Esophagus squamous epithelium (tissue), 5 donors: ENCODE measurements at regions not wholly inside any gene's neighbourhood (a gene's known extent, or its start where the extent isn't known, plus 50 kb on each side); places are given as distances from the start of the nearest gene placed in this dataset.

Experiments
- DNase-seq: peaks from one replicate; lab custom pipeline; 2025; lab: John Stamatoyannopoulos, UW
- H3K27ac ChIP-seq, 4 donors: fragments of 200-600 bp; sonication (generic); one replicate each; pipeline ENCODE4 v1.5.1; 2016 to 2019; ENCODE audit warnings: mild to moderate bottlenecking in 1 of 4
- H3K27me3 ChIP-seq, 4 donors: fragments of 200-600 bp; sonication (generic); 1 replicate in 3 of 4; 2 replicates in 1 of 4; pipeline versions ENCODE4 v1.5.1 to v1.6.0; 2017 to 2021; ENCODE audit warnings: antibody characterized with exemption in 1 of 4
- H3K36me3 ChIP-seq, 3 donors: fragments of 200-600 bp; sonication (generic); one replicate each; pipeline ENCODE4 v1.5.1; 2016 to 2019
- H3K4me1 ChIP-seq, 3 donors: fragments of 200-600 bp; sonication (generic); one replicate each; pipeline ENCODE4 v1.5.1; 2017 to 2019
- H3K4me3 ChIP-seq, 4 donors: fragments of 200-600 bp; sonication (generic); 1 replicate in 3 of 4; 2 replicates in 1 of 4; pipeline ENCODE4 v1.5.1; 2016 to 2019; ENCODE audit warnings: mild to moderate bottlenecking in 2 of 4, moderate library complexity in 1 of 4
- H3K9me3 ChIP-seq, 3 donors: fragments of 200-600 bp; sonication (generic); one replicate each; pipeline ENCODE4 v1.5.1; 2016 to 2019
- POLR2A ChIP-seq, 4 donors: fragments of 450-650 bp; IDR thresholded peaks; one replicate each; pipeline ENCODE4 v1.6.1; 2017; ENCODE audit warnings: antibody characterized with exemption in 4 of 4, mild to moderate bottlenecking in 4 of 4, moderate library complexity in 3 of 4
- WGBS, 2 donors: methylation state at CpG; one replicate each; pipeline ENCODE4 v1.1.5; 2018; 5-methylcytosine and 5-hydroxymethylcytosine counted together
- intact Hi-C: fragments of 100-400 bp; cut with DNase I; formaldehyde crosslinking; loops from one replicate; pipeline ENCODE4 v1.15.0; 2022
- TF ChIP-seq, protein P1 (sequence below), 6 experiments: fragments of 450-650 bp in 4 of 6; fragments of 200-600 bp in 2 of 6; sonication (generic) in 2 of 6; IDR thresholded peaks; one replicate each; pipeline ENCODE4 v1.5.1; 2016 to 2019; ENCODE audit warnings: antibody characterized with exemption in 6 of 6, mild to moderate bottlenecking in 4 of 6, moderate library complexity in 4 of 6
- donor health status: DM: yes; HTN: yes; CAD: no.

DNA sequence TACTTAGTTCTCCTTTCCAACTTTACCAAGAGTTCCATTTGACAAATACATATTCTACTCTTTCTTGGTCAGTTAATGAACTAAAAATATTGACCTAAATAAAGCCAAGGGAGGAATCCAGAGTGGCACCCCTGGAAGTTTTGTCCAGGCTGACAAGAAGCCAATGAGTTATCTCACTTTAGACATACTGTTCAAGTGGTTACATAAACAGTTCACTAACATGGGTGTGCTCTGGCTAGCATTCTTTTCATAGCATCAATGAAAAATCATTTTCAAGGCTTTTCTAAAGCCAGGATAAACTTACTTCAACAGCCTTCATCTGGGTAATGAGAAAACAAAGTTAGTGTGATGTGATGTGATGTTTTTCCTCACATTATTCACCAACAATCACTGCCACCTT is 649.4 kb downstream of the TDRD15 start:
- no peaks in the 10 kb centered on the region for H3K4me1 ChIP-seq
- no peak for TF ChIP-seq POLR2A (IDR thresholded peaks at IDR 0.05)
- TF ChIP-seq, protein P1, sequence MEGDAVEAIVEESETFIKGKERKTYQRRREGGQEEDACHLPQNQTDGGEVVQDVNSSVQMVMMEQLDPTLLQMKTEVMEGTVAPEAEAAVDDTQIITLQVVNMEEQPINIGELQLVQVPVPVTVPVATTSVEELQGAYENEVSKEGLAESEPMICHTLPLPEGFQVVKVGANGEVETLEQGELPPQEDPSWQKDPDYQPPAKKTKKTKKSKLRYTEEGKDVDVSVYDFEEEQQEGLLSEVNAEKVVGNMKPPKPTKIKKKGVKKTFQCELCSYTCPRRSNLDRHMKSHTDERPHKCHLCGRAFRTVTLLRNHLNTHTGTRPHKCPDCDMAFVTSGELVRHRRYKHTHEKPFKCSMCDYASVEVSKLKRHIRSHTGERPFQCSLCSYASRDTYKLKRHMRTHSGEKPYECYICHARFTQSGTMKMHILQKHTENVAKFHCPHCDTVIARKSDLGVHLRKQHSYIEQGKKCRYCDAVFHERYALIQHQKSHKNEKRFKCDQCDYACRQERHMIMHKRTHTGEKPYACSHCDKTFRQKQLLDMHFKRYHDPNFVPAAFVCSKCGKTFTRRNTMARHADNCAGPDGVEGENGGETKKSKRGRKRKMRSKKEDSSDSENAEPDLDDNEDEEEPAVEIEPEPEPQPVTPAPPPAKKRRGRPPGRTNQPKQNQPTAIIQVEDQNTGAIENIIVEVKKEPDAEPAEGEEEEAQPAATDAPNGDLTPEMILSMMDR (IDR thresholded peaks at IDR 0.05) = no peak
- H3K9me3 ChIP-seq = no peaks in the 10 kb centered on the region
- H3K27ac ChIP-seq = no peak overlapping the region
- H3K27me3 ChIP-seq = no peaks in the 10 kb centered on the region
- intact Hi-C loops = no loop called here
- no peak for DNase-seq
- H3K36me3 ChIP-seq = no peaks in the 10 kb centered on the region
- no peak overlapping the region for H3K4me3 ChIP-seq

DNA sequence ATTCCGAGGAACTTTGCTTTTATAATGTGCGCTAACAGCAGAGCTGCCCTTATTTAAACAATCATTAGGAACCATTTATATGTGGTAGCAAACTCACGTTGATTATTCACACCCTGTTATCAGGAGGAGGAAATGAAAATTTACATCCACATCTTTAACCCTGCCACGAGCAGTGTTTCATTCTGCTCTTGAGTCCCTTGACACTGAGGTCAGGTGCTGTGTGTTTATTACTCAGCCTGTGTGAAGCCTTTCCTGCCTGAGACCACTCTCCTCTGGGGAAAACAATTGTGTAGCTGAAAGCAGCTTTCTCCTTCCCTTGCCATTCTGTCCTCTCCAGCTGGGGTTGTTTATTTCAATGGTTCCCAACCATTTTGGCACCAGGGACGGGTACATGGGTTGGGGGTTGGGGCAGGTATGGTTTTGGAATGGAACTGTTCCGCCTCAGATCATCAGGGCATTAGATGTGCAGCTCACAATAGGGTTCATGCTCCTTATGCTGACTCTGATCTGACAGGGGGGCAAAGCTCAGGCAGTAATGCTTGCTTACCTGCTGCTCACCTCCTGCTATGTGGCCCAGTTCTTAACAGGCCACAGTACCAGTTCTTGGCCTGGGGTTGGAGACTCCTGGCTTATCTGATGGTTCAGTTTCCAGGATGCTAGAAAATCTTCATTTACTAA is 651.1 kb downstream of the TDRD15 start:
- Histone ChIP-seq H3K9me3 (no peaks in the 10 kb centered on the region), H3K4me1 (no peaks in the 10 kb centered on the region), H3K36me3 (no peaks in the 10 kb centered on the region), H3K27ac (no peak overlapping the region), H3K4me3 (no peak overlapping the region), H3K27me3 (no peaks in the 10 kb centered on the region)
- intact Hi-C loops = no loop called here
- 40 to 50% methylated on average over 6 of the region's 6 CpGs for WGBS, 2 donors
- TF ChIP-seq, protein P1 (IDR thresholded peaks at IDR 0.05) = no peak
- no peak for TF ChIP-seq POLR2A (IDR thresholded peaks at IDR 0.05)
- DNase-seq = no peak

DNA sequence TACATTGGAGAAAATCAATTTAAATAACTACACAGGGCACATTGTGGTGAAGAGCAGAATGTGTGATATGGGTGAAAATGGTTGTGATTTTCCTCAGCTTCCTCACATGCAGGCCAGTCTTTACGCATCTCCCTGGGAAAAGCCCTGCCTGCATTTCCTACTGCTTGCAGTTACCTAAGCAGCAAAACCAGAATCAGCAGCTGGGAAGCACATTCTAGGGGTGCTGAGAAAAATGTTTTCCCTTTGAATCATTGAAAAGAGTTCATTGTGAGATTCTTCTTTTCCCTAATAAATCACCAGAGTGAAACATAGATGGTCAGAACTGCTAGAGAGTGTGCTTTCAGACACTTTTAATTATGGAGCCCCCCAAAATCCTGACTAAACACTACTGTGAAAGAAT is 656.0 kb downstream of the TDRD15 start:
- Histone ChIP-seq H3K4me3 (no peak overlapping the region), H3K9me3 (no peaks in the 10 kb centered on the region), H3K27me3 (no peaks in the 10 kb centered on the region), H3K36me3 (no peaks in the 10 kb centered on the region), H3K27ac (no peak overlapping the region), H3K4me1 (no peaks in the 10 kb centered on the region)
- TF ChIP-seq, protein P1 (IDR thresholded peaks at IDR 0.05) = no peak
- TF ChIP-seq POLR2A (IDR thresholded peaks at IDR 0.05) = no peak
- intact Hi-C loops = no loop called here
- DNase-seq = no peak
- 88 to 100% methylated on average over 1 of the region's 1 CpG for WGBS, 2 donors

DNA sequence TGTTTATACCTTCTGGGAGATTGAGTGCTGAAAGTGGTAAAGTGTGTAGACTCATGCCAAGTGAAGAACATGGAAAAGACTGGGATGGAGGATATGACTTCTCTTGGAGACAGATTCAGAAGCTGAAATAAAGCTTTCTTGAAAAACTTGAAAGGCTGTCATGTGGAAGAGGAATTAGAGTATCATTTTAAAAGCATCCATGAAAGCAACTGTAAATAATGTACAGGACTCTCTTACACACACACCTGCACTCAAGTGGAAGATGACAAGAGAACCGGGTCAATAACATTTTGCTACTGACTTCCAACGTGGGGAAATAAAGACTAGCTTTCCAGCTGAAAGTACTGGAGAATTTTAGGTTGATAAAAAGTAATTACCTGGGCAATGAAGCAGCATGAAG is 658.2 kb downstream of the TDRD15 start:
- Histone ChIP-seq H3K27me3 (no peaks in the 10 kb centered on the region), H3K4me3 (no peak overlapping the region), H3K4me1 (no peaks in the 10 kb centered on the region), H3K9me3 (no peaks in the 10 kb centered on the region), H3K36me3 (no peaks in the 10 kb centered on the region), H3K27ac (no peak overlapping the region)
- no peak for TF ChIP-seq POLR2A (IDR thresholded peaks at IDR 0.05)
- TF ChIP-seq, protein P1 (IDR thresholded peaks at IDR 0.05) = no peak
- 53 to 56% methylated on average over 2 of the region's 2 CpGs for WGBS, 2 donors
- no peak for DNase-seq
- intact Hi-C loops = no loop called here

DNA sequence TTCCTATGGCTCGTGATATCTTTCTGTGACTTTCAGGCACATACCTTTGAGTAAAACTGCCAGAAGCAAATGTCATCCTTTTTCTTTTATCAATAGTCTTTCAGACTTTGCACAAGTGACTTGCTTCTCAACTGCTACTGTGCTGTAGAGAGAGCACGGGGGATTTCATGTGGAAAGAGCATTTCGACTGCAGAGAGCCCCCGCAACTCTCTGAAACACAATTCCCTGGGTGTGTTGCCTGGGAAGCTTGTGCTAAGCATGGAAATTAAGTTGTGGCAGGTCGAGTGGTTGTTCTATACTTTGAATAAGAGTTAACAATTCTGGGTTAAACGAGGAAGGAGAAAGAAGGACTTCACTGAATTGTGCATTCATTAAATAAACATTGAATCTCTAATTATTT is 659.1 kb downstream of the TDRD15 start:
- Histone ChIP-seq H3K36me3 (no peaks in the 10 kb centered on the region), H3K27ac (no peak overlapping the region), H3K9me3 (no peaks in the 10 kb centered on the region), H3K4me3 (no peak overlapping the region), H3K4me1 (no peaks in the 10 kb centered on the region), H3K27me3 (no peaks in the 10 kb centered on the region)
- TF ChIP-seq POLR2A (IDR thresholded peaks at IDR 0.05) = no peak
- TF ChIP-seq, protein P1 (IDR thresholded peaks at IDR 0.05) = no peak
- DNase-seq = no peak
- 53 to 55% methylated on average over 6 of the region's 6 CpGs for WGBS, 2 donors
- intact Hi-C loops = no loop called here
